ENCODE measurements at regions not wholly inside any gene's neighbourhood (a gene's known extent, or its start where the extent isn't known, plus 50 kb on each side); places are given as distances from the start of the nearest gene placed in this dataset.

GRCh38 chr5:128667152-128667551 lies 129.1 kb upstream of the FBN2 start:
- DNase-seq (ENCODE audit: low read depth) = no peak

- no peak for DNase-seq (ENCODE audit: low read depth)
Measured at GRCh38 chr5:128667751-128668150, 129.7 kb upstream of the FBN2 start.

- no peak for DNase-seq (ENCODE audit: low read depth)
Measured at GRCh38 chr5:128668921-128669320, 130.9 kb upstream of the FBN2 start.

GRCh38 chr5:128669803-128670202 lies 131.8 kb upstream of the FBN2 start:
- peak; percentile 27 for DNase-seq (ENCODE audit: low read depth)

GRCh38 chr5:128671943-128672342 lies 133.9 kb upstream of the FBN2 start:
- no peak for DNase-seq (ENCODE audit: low read depth)

- no peak for DNase-seq (ENCODE audit: low read depth)
Measured at GRCh38 chr5:128673000-128673399, 135.0 kb upstream of the FBN2 start.

GRCh38 chr5:128673411-128673957 lies 135.4 kb upstream of the FBN2 start:
- DNase-seq (ENCODE audit: low read depth) = no peak

GRCh38 chr5:128673970-128674369 lies 135.9 kb upstream of the FBN2 start:
- DNase-seq (ENCODE audit: low read depth) = no peak

- peak; percentile 51 for DNase-seq (ENCODE audit: low read depth)
Measured at GRCh38 chr5:128674837-128675446, 136.9 kb upstream of the FBN2 start.

- DNase-seq (ENCODE audit: low read depth) = no peak
Measured at GRCh38 chr5:128681096-128681495, 143.1 kb upstream of the FBN2 start.

- DNase-seq (ENCODE audit: low read depth) = peak; percentile 7
Measured at GRCh38 chr5:128681764-128682592, 143.9 kb upstream of the FBN2 start.

- no peak for DNase-seq (ENCODE audit: low read depth)
Measured at GRCh38 chr5:128682669-128683068, 144.6 kb upstream of the FBN2 start.

GRCh38 chr5:128684961-128685360 lies 146.9 kb upstream of the FBN2 start:
- DNase-seq (ENCODE audit: low read depth) = no peak

GRCh38 chr5:128687930-128688329 lies 149.9 kb upstream of the FBN2 start:
- DNase-seq (ENCODE audit: low read depth) = no peak

GRCh38 chr5:128693764-128694163 lies 155.7 kb upstream of the FBN2 start:
- DNase-seq (ENCODE audit: low read depth) = no peak

- no peak for DNase-seq (ENCODE audit: low read depth)
Measured at GRCh38 chr5:128695791-128696530, 157.9 kb upstream of the FBN2 start.

- DNase-seq (ENCODE audit: low read depth) = no peak
Measured at GRCh38 chr5:128701301-128701700, 163.3 kb upstream of the FBN2 start.

GRCh38 chr5:128703322-128703721 lies 165.3 kb upstream of the FBN2 start:
- no peak for DNase-seq (ENCODE audit: low read depth)

- DNase-seq (ENCODE audit: low read depth) = no peak
Measured at GRCh38 chr5:128706269-128706668, 168.2 kb upstream of the FBN2 start.

- DNase-seq (ENCODE audit: low read depth) = no peak
Measured at GRCh38 chr5:128708841-128709240, 170.8 kb upstream of the FBN2 start.

GRCh38 chr5:128711216-128711615 lies 173.2 kb upstream of the FBN2 start:
- DNase-seq (ENCODE audit: low read depth) = no peak

- DNase-seq (ENCODE audit: low read depth) = no peak
Measured at GRCh38 chr5:128714551-128714950, 176.5 kb upstream of the FBN2 start.

Data from LHCN-M2 (cell line).